ENCODE measurements at regions not wholly inside any gene's neighbourhood (a gene's known extent, or its start where the extent isn't known, plus 50 kb on each side); places are given as distances from the start of the nearest gene placed in this dataset.

GRCh38 chr2:129267559-129267958 is 711.9 kb upstream of the RAB6C start:
- no peak overlapping the region for H3K27ac ChIP-seq (ENCODE audit: low read depth in 1 of 2, low read length in 2 of 2)
- TF ChIP-seq HNF4G (IDR thresholded peaks at IDR 0.05) (no peak), FOXA2 (IDR thresholded peaks at IDR 0.05) (no peak), HNF4A (conservative IDR thresholded peaks at IDR 0.05) (no peak), NR2F2 (IDR thresholded peaks at IDR 0.05) (no peak), GABPA (IDR thresholded peaks at IDR 0.05 in 1 of 2, conservative IDR thresholded peaks at IDR 0.05 in 1 of 2) (no peak), ATF3 (IDR thresholded peaks at IDR 0.05) (no peak), EGR1 (IDR thresholded peaks at IDR 0.05; ENCODE audit: low read depth in 2 of 2) (no peak), ZBTB33 (IDR thresholded peaks at IDR 0.05) (no peak), TAF1 (conservative IDR thresholded peaks at IDR 0.05) (no peak), RAD21 (IDR thresholded peaks at IDR 0.05) (no peak), REST (IDR thresholded peaks at IDR 0.05) (no peak), RXRA (IDR thresholded peaks at IDR 0.05) (no peak), FOXA1 (IDR thresholded peaks at IDR 0.05) (no peak), MAX (IDR thresholded peaks at IDR 0.05) (no peak), YY1 (IDR thresholded peaks at IDR 0.05) (no peak)
- no peaks in the 10 kb centered on the region for H3K36me3 ChIP-seq (ENCODE audit: control insufficient read depth in 4 of 4, insufficient read depth in 3 of 4, low read depth in 1 of 4, low read length in 3 of 4)
- no peak overlapping the region for H3K9ac ChIP-seq (ENCODE audit: low read depth in 1 of 2, low read length in 2 of 2)
- H3K9me3 ChIP-seq (ENCODE audit: control insufficient read depth in 4 of 4, low read length in 3 of 4), result peaks cover 0 to 25% (median 3%) of the 10 kb centered on the region in 4 donors
- no peak for DNase-seq (ENCODE audit: low spot score)
- H3K4me3 ChIP-seq (ENCODE audit: low read depth in 1 of 3, low read length in 3 of 3), result no peak overlapping the region
- no peaks in the 10 kb centered on the region for H3K27me3 ChIP-seq (ENCODE audit: control insufficient read depth in 4 of 4, insufficient read depth in 4 of 4, low read length in 3 of 4)
- H3K4me1 ChIP-seq (ENCODE audit: control insufficient read depth in 4 of 4, insufficient read depth in 4 of 4, low read length in 3 of 4), result no peaks in the 10 kb centered on the region

GRCh38 chr2:129273266-129274037 is 706.0 kb upstream of the RAB6C start:
- H3K4me1 ChIP-seq (ENCODE audit: control insufficient read depth in 4 of 4, insufficient read depth in 4 of 4, low read length in 3 of 4), result no peaks in the 10 kb centered on the region
- DNase-seq (ENCODE audit: low spot score), result no peak
- no peak for TF ChIP-seq SP1 (IDR thresholded peaks at IDR 0.05)
- H3K27me3 ChIP-seq (ENCODE audit: control insufficient read depth in 4 of 4, insufficient read depth in 4 of 4, low read length in 3 of 4), result no peaks in the 10 kb centered on the region
- H3K9me3 ChIP-seq (ENCODE audit: control insufficient read depth in 4 of 4, low read length in 3 of 4), result peaks cover 0 to 8% (median 1%) of the 10 kb centered on the region in 4 donors
- no peak overlapping the region for H3K27ac ChIP-seq (ENCODE audit: low read depth in 1 of 2, low read length in 2 of 2)
- H3K9ac ChIP-seq (ENCODE audit: low read depth in 1 of 2, low read length in 2 of 2), result no peak overlapping the region
- 90% methylated on average over 8 of the region's 8 CpGs for WGBS
- no peak overlapping the region for H3K4me3 ChIP-seq (ENCODE audit: low read depth in 1 of 3, low read length in 3 of 3)
- H3K36me3 ChIP-seq (ENCODE audit: control insufficient read depth in 4 of 4, insufficient read depth in 3 of 4, low read depth in 1 of 4, low read length in 3 of 4), result no peaks in the 10 kb centered on the region

All from liver (tissue), 7 donors.